22Rv1 (cell line): ENCODE measurements at regions not wholly inside any gene's neighbourhood (a gene's known extent, or its start where the extent isn't known, plus 50 kb on each side); places are given as distances from the start of the nearest gene placed in this dataset.

Experiments
- H3K27ac ChIP-seq: fragments of 450-650 bp; 2 replicates; pipeline ENCODE4 v1.5.1; 2017
- CTCF ChIP-seq: fragments of 450-650 bp; IDR thresholded peaks from 2 replicates; pipeline ENCODE4 v1.5.1; 2017; ENCODE audit warnings: mild to moderate bottlenecking
- ZFX ChIP-seq: fragments of 450-650 bp; IDR thresholded peaks from 2 replicates; pipeline ENCODE4 v1.6.1; 2017; ENCODE audit warnings: antibody characterized with exemption, borderline replicate concordance

- TF ChIP-seq CTCF (no peak), ZFX (no peak)
- no peak overlapping the region for H3K27ac ChIP-seq
Observed at GRCh38 chr1:229031061-229031460, 239.8 kb upstream of the RAB4A start.

GRCh38 chr1:229031481-229032341 is 239.2 kb upstream of the RAB4A start:
- no peak overlapping the region for H3K27ac ChIP-seq
- no peak for TF ChIP-seq ZFX
- no peak for TF ChIP-seq CTCF

GRCh38 chr1:229032375-229032774 is 238.5 kb upstream of the RAB4A start:
- H3K27ac ChIP-seq, result no peak overlapping the region
- TF ChIP-seq ZFX (no peak), CTCF (no peak)

GRCh38 chr1:229033480-229033879 is 237.4 kb upstream of the RAB4A start:
- TF ChIP-seq ZFX (no peak), CTCF (no peak)
- H3K27ac ChIP-seq, result no peak overlapping the region

GRCh38 chr1:229034342-229034741 is 236.6 kb upstream of the RAB4A start:
- TF ChIP-seq CTCF, result no peak
- TF ChIP-seq ZFX, result no peak
- H3K27ac ChIP-seq, result no peak overlapping the region

- H3K27ac ChIP-seq, result no peak overlapping the region
- TF ChIP-seq ZFX, result no peak
- TF ChIP-seq CTCF, result no peak
Observed at GRCh38 chr1:229035054-229035747, 235.7 kb upstream of the RAB4A start.

- TF ChIP-seq CTCF (no peak), ZFX (no peak)
- H3K27ac ChIP-seq, result no peak overlapping the region
Observed at GRCh38 chr1:229035748-229036082, 235.2 kb upstream of the RAB4A start.
